Glutamatergic neuron (in vitro differentiated cells): ENCODE measurements at regions not wholly inside any gene's neighbourhood (a gene's known extent, or its start where the extent isn't known, plus 50 kb on each side); places are given as distances from the start of the nearest gene placed in this dataset.

Experiments
- DNase-seq: peaks from one replicate; pipeline ENCODE4 v3.0.0; 2022
- H3K27ac Mint-ChIP-seq: one replicate; pipeline ENCODE4 v1.8.0; 2020; ENCODE audit warnings: mild to moderate bottlenecking, mixed read lengths, inconsistent platforms; ENCODE audit not compliant: unreplicated experiment
- H3K27me3 Mint-ChIP-seq: one replicate; pipeline ENCODE4 v1.8.0; 2020; ENCODE audit warnings: mild to moderate bottlenecking, moderate library complexity, mixed read lengths, inconsistent platforms; ENCODE audit not compliant: unreplicated experiment
- H3K36me3 Mint-ChIP-seq: one replicate; pipeline ENCODE4 v1.8.0; 2020; ENCODE audit warnings: mild to moderate bottlenecking, mixed read lengths, inconsistent platforms; ENCODE audit not compliant: unreplicated experiment
- H3K4me1 Mint-ChIP-seq: one replicate; pipeline ENCODE4 v1.8.0; 2020; ENCODE audit warnings: mild to moderate bottlenecking, low read depth, mixed read lengths, inconsistent platforms; ENCODE audit not compliant: unreplicated experiment
- H3K4me3 Mint-ChIP-seq: one replicate; pipeline ENCODE4 v1.8.0; 2020; ENCODE audit warnings: mild to moderate bottlenecking, mixed read lengths, inconsistent platforms; ENCODE audit not compliant: unreplicated experiment
- H3K9me3 Mint-ChIP-seq: one replicate; pipeline ENCODE4 v1.8.0; 2020; ENCODE audit warnings: mild to moderate bottlenecking, moderate library complexity, mixed read lengths, inconsistent platforms; ENCODE audit not compliant: unreplicated experiment
- TF ChIP-seq, protein P1 (sequence below): fragments of 200-600 bp; sonication (generic); IDR thresholded peaks from one replicate; pipeline ENCODE4 v1.5.0; 2021; ENCODE audit not compliant: partially characterized antibody, unreplicated experiment

- Mint-ChIP-seq H3K36me3 (peaks cover 8% of the 10 kb centered on the region), H3K4me1 (peaks cover 16% of the 10 kb centered on the region), H3K27ac (no peak overlapping the region), H3K27me3 (peaks cover 4% of the 10 kb centered on the region), H3K9me3 (peaks cover 9% of the 10 kb centered on the region), H3K4me3 (no peak overlapping the region)
- no peak for DNase-seq
- TF ChIP-seq, protein P1, sequence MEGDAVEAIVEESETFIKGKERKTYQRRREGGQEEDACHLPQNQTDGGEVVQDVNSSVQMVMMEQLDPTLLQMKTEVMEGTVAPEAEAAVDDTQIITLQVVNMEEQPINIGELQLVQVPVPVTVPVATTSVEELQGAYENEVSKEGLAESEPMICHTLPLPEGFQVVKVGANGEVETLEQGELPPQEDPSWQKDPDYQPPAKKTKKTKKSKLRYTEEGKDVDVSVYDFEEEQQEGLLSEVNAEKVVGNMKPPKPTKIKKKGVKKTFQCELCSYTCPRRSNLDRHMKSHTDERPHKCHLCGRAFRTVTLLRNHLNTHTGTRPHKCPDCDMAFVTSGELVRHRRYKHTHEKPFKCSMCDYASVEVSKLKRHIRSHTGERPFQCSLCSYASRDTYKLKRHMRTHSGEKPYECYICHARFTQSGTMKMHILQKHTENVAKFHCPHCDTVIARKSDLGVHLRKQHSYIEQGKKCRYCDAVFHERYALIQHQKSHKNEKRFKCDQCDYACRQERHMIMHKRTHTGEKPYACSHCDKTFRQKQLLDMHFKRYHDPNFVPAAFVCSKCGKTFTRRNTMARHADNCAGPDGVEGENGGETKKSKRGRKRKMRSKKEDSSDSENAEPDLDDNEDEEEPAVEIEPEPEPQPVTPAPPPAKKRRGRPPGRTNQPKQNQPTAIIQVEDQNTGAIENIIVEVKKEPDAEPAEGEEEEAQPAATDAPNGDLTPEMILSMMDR = no peak
Measured at GRCh38 chr2:167420211-167420610, 531.9 kb downstream of the XIRP2 start.

- DNase-seq = no peak
- Mint-ChIP-seq H3K36me3 (peaks cover 15% of the 10 kb centered on the region), H3K27ac (no peak overlapping the region), H3K4me1 (no peaks in the 10 kb centered on the region), H3K27me3 (peaks cover 4% of the 10 kb centered on the region), H3K9me3 (peaks cover 9% of the 10 kb centered on the region), H3K4me3 (no peak overlapping the region)
- TF ChIP-seq, protein P1 = no peak
Measured at GRCh38 chr2:167415068-167415467, 526.8 kb downstream of the XIRP2 start.

- Mint-ChIP-seq H3K36me3 (peaks cover 15% of the 10 kb centered on the region), H3K9me3 (peaks cover 12% of the 10 kb centered on the region), H3K4me1 (no peaks in the 10 kb centered on the region), H3K27ac (no peak overlapping the region), H3K4me3 (no peak overlapping the region), H3K27me3 (peaks cover 4% of the 10 kb centered on the region)
- TF ChIP-seq, protein P1 = no peak
- no peak for DNase-seq
Measured at GRCh38 chr2:167411367-167411766, 523.1 kb downstream of the XIRP2 start.

- Mint-ChIP-seq H3K36me3 (peaks cover under 1% of the 10 kb centered on the region), H3K4me1 (no peaks in the 10 kb centered on the region), H3K27me3 (no peaks in the 10 kb centered on the region), H3K9me3 (peaks cover 4% of the 10 kb centered on the region), H3K4me3 (no peak overlapping the region), H3K27ac (no peak overlapping the region)
- no peak for DNase-seq
- TF ChIP-seq, protein P1 = no peak
Measured at GRCh38 chr2:167406558-167406957, 518.3 kb downstream of the XIRP2 start.

DNA sequence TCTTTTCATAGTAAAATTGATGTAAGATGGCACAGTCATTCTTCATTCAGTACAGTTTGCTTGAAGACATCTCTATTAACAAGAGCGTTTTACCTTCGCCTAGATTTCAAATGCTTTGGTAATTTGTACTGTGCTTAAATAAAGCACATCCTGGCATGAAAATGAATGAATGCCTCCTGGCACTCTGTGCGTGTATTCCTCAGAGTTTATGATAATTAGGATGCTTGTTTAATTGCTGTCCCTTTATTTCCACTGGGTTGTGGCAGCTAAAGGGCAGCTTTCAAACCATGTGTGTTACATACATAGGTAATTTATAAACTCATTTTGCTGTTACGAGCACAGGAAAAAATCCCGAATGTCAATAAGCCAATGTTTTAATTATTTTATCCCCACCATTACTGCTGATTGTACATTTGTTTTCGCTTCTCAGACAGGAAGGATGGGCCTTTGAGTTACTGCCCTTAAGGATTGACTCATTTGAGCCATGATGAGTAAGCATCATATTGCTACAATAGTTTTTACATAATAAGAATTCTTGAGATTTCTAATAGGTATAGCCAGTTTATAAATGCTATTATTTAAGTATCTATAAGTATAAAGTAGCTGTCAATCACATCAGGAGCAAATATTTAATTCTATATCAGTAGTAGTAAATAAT lies 516.5 kb downstream of the XIRP2 start:
- TF ChIP-seq, protein P1 = no peak
- Mint-ChIP-seq H3K27ac (no peak overlapping the region), H3K27me3 (no peaks in the 10 kb centered on the region), H3K4me3 (no peak overlapping the region), H3K36me3 (no peaks in the 10 kb centered on the region), H3K9me3 (peaks cover 4% of the 10 kb centered on the region), H3K4me1 (no peaks in the 10 kb centered on the region)
- DNase-seq = no peak
